Stimulated activated CD8-positive, alpha-beta memory T cell treated with anti-CD3 and anti-CD28 coated beads, Interleukin-12 subunit alpha, Interleukin-12 subunit beta, amount 100 ng/mL, for 1 hour (primary cell): ENCODE measurements at regions not wholly inside any gene's neighbourhood (a gene's known extent, or its start where the extent isn't known, plus 50 kb on each side); places are given as distances from the start of the nearest gene placed in this dataset.

ENCODE experiments used
- DNase-seq: peaks from one replicate; pipeline ENCODE4 v3.0.0-alpha.2; 2020; ENCODE audit warnings: low read depth

GRCh38 chr14:101025696-101026095 lies 122.2 kb upstream of the RTL1 start:
- no peak for DNase-seq

- no peak for DNase-seq
Observed at GRCh38 chr14:101026341-101026740, 122.8 kb upstream of the RTL1 start.

GRCh38 chr14:101027291-101027690 lies 123.8 kb upstream of the RTL1 start:
- DNase-seq = no peak

- no peak for DNase-seq
Observed at GRCh38 chr14:101027966-101028365, 124.4 kb upstream of the RTL1 start.

GRCh38 chr14:101028971-101029667 lies 125.6 kb upstream of the RTL1 start:
- DNase-seq = no peak

GRCh38 chr14:101029668-101030290 lies 126.3 kb upstream of the RTL1 start:
- no peak for DNase-seq

- DNase-seq = no peak
Observed at GRCh38 chr14:101030586-101030985, 127.1 kb upstream of the RTL1 start.

- no peak for DNase-seq
Observed at GRCh38 chr14:101031186-101031585, 127.7 kb upstream of the RTL1 start.

GRCh38 chr14:101031721-101032120 lies 128.2 kb upstream of the RTL1 start:
- no peak for DNase-seq

GRCh38 chr14:101032433-101032832 lies 128.9 kb upstream of the RTL1 start:
- no peak for DNase-seq

GRCh38 chr14:101033006-101033405 lies 129.5 kb upstream of the RTL1 start:
- no peak for DNase-seq

GRCh38 chr14:101033446-101034165 lies 130.1 kb upstream of the RTL1 start:
- DNase-seq = no peak

GRCh38 chr14:101034986-101035385 lies 131.5 kb upstream of the RTL1 start:
- no peak for DNase-seq

- no peak for DNase-seq
Observed at GRCh38 chr14:101035466-101036225, 132.1 kb upstream of the RTL1 start.

- no peak for DNase-seq
Observed at GRCh38 chr14:101037021-101037817, 133.7 kb upstream of the RTL1 start.

- no peak for DNase-seq
Observed at GRCh38 chr14:101039031-101039754, 135.7 kb upstream of the RTL1 start.

- DNase-seq = no peak
Observed at GRCh38 chr14:101039755-101040138, 136.2 kb upstream of the RTL1 start.

- DNase-seq = no peak
Observed at GRCh38 chr14:101040538-101041442, 137.3 kb upstream of the RTL1 start.

- DNase-seq = no peak
Observed at GRCh38 chr14:101043891-101044290, 140.4 kb upstream of the RTL1 start.

- DNase-seq = no peak
Observed at GRCh38 chr14:101044741-101045140, 141.2 kb upstream of the RTL1 start.
